Smooth muscle cell (in vitro differentiated cells): ENCODE measurements at regions not wholly inside any gene's neighbourhood (a gene's known extent, or its start where the extent isn't known, plus 50 kb on each side); places are given as distances from the start of the nearest gene placed in this dataset.

Experiments used
- DNase-seq: peaks from one replicate; lab custom pipeline; 2025; ENCODE audit not compliant: unreplicated experiment; lab: John Stamatoyannopoulos, UW
- H2AFZ ChIP-seq: fragments of 200-600 bp; sonication (generic); 2 replicates; pipeline ENCODE4 v1.6.0; 2016; ENCODE audit warnings: antibody characterized with exemption, low read depth, mild to moderate bottlenecking
- H3F3A ChIP-seq: fragments of 200-600 bp; sonication (generic); 2 replicates; pipeline ENCODE4 v1.6.0; 2017; ENCODE audit warnings: antibody characterized with exemption, low read depth
- H3K27ac ChIP-seq: fragments of 200-600 bp; sonication (generic); 2 replicates; pipeline ENCODE4 v1.5.1; 2016; ENCODE audit warnings: low read depth, mild to moderate bottlenecking
- H3K27me3 ChIP-seq: fragments of 200-600 bp; sonication (generic); 2 replicates; pipeline ENCODE4 v1.6.1; 2016; ENCODE audit warnings: low read depth, mild to moderate bottlenecking
- H3K36me3 ChIP-seq: fragments of 200-600 bp; sonication (generic); 2 replicates; pipeline ENCODE4 v1.5.1; 2016; ENCODE audit warnings: low read depth
- H3K4me1 ChIP-seq: fragments of 200-600 bp; sonication (generic); 2 replicates; pipeline ENCODE4 v1.5.1; 2016; ENCODE audit warnings: low read depth
- H3K4me2 ChIP-seq: fragments of 200-600 bp; sonication (generic); 2 replicates; pipeline ENCODE4 v1.6.0; 2016; ENCODE audit warnings: mild to moderate bottlenecking
- H3K4me3 ChIP-seq: fragments of 200-600 bp; sonication (generic); 2 replicates; pipeline ENCODE4 v1.5.1; 2016; ENCODE audit warnings: mild to moderate bottlenecking
- H3K79me2 ChIP-seq: fragments of 200-600 bp; sonication (generic); 2 replicates; pipeline ENCODE4 v1.6.0; 2016; ENCODE audit warnings: low read depth, mild to moderate bottlenecking
- H3K9ac ChIP-seq: fragments of 200-600 bp; sonication (generic); 2 replicates; pipeline ENCODE4 v1.6.0; 2016; ENCODE audit warnings: low read depth
- H3K9me3 ChIP-seq: fragments of 200-600 bp; sonication (generic); replicated peaks from 2 replicates; pipeline ENCODE4 v1.5.1; 2016; ENCODE audit warnings: low read depth
- H4K20me1 ChIP-seq: fragments of 200-600 bp; sonication (generic); 2 replicates; pipeline ENCODE4 v1.6.0; 2016; ENCODE audit warnings: low read depth
- CTCF ChIP-seq: fragments of 200-600 bp; sonication (generic); IDR thresholded peaks from 2 replicates; pipeline ENCODE4 v1.5.1; 2017; ENCODE audit warnings: borderline replicate concordance, mild to moderate bottlenecking, antibody characterized with exemption; ENCODE audit not compliant: insufficient read depth, poor library complexity, severe bottlenecking
- WGBS: methylation state at CpG from one replicate; pipeline ENCODE4 v1.1.7; 2016; ENCODE audit warnings: low lambda C conversion rate; 5-methylcytosine and 5-hydroxymethylcytosine counted together

GRCh38 chr9:82637368-82637767 is 425.6 kb downstream of the RASEF start:
- 93% methylated on average over 3 of the region's 3 CpGs for WGBS
- Histone ChIP-seq H3F3A (no peaks in the 10 kb centered on the region), H4K20me1 (no peaks in the 10 kb centered on the region), H3K4me3 (no peak overlapping the region), H3K79me2 (no peaks in the 10 kb centered on the region), H3K4me2 (no peak overlapping the region), H3K9me3 (no peaks in the 10 kb centered on the region), H2AFZ (no peak overlapping the region), H3K4me1 (no peaks in the 10 kb centered on the region), H3K36me3 (no peaks in the 10 kb centered on the region), H3K9ac (no peak overlapping the region), H3K27me3 (no peaks in the 10 kb centered on the region), H3K27ac (no peak overlapping the region)
- no peak for DNase-seq
- no peak for TF ChIP-seq CTCF

- TF ChIP-seq CTCF = no peak
- Histone ChIP-seq H3K9ac (no peak overlapping the region), H3K4me1 (no peaks in the 10 kb centered on the region), H3K27ac (no peak overlapping the region), H3K79me2 (no peaks in the 10 kb centered on the region), H3K27me3 (no peaks in the 10 kb centered on the region), H4K20me1 (no peaks in the 10 kb centered on the region), H3K36me3 (no peaks in the 10 kb centered on the region), H3K9me3 (no peaks in the 10 kb centered on the region), H3K4me3 (no peak overlapping the region), H2AFZ (no peak overlapping the region), H3F3A (no peaks in the 10 kb centered on the region), H3K4me2 (no peak overlapping the region)
- no peak for DNase-seq
- WGBS = 52% methylated on average over 2 of the region's 2 CpGs
These were observed 417.3 kb downstream of the RASEF start for GRCh38 chr9:82645600-82645999.

GRCh38 chr9:82650368-82650767 is 412.6 kb downstream of the RASEF start:
- H3K4me1 ChIP-seq = no peaks in the 10 kb centered on the region
- no peaks in the 10 kb centered on the region for H3K27me3 ChIP-seq
- H3K9me3 ChIP-seq = no peaks in the 10 kb centered on the region
- H4K20me1 ChIP-seq = no peaks in the 10 kb centered on the region
- H3K4me2 ChIP-seq = no peak overlapping the region
- no peak overlapping the region for H2AFZ ChIP-seq
- WGBS = 93% methylated on average over 3 of the region's 3 CpGs
- TF ChIP-seq CTCF = no peak
- H3K79me2 ChIP-seq = no peaks in the 10 kb centered on the region
- H3K9ac ChIP-seq = no peak overlapping the region
- H3K27ac ChIP-seq = no peak overlapping the region
- DNase-seq = no peak
- no peaks in the 10 kb centered on the region for H3F3A ChIP-seq
- H3K36me3 ChIP-seq = no peaks in the 10 kb centered on the region
- no peak overlapping the region for H3K4me3 ChIP-seq

GRCh38 chr9:82651474-82651873 is 411.5 kb downstream of the RASEF start:
- H3K4me3 ChIP-seq = no peak overlapping the region
- no peaks in the 10 kb centered on the region for H3K9me3 ChIP-seq
- no peak overlapping the region for H3K27ac ChIP-seq
- no peak for DNase-seq
- H3K4me1 ChIP-seq = no peaks in the 10 kb centered on the region
- H4K20me1 ChIP-seq = no peaks in the 10 kb centered on the region
- no peak overlapping the region for H3K4me2 ChIP-seq
- H3K36me3 ChIP-seq = no peaks in the 10 kb centered on the region
- H3K9ac ChIP-seq = no peak overlapping the region
- H2AFZ ChIP-seq = no peak overlapping the region
- no peaks in the 10 kb centered on the region for H3F3A ChIP-seq
- WGBS = 77% methylated on average over 2 of the region's 2 CpGs
- no peaks in the 10 kb centered on the region for H3K27me3 ChIP-seq
- no peaks in the 10 kb centered on the region for H3K79me2 ChIP-seq
- TF ChIP-seq CTCF = no peak
